Effector memory CD8-positive, alpha-beta T cell (primary cell): ENCODE measurements at regions not wholly inside any gene's neighbourhood (a gene's known extent, or its start where the extent isn't known, plus 50 kb on each side); places are given as distances from the start of the nearest gene placed in this dataset.
A peak's percentile ranks its signal among the peaks of the same experiment; 100 is the strongest.

Experiments used
- ATAC-seq: fragments of 150-1000 bp; cut with Tn5 transposase; replicated peaks from 2 replicates; pipeline ENCODE4 v1.10.0; 2021; ENCODE audit warnings: mild to moderate bottlenecking, moderate library complexity
- DNase-seq, 3 experiments: peaks; one replicate each; pipeline ENCODE4 v3.0.0; 2021
- H3K27ac Mint-ChIP-seq, 2 donors: one replicate each; pipeline ENCODE4 v1.8.0; 2022; ENCODE audit warnings: mild to moderate bottlenecking in 2 of 2, mixed read lengths in 2 of 2, moderate library complexity in 2 of 2
- H3K27me3 Mint-ChIP-seq, 2 donors: one replicate each; pipeline ENCODE4 v1.8.0; 2022; ENCODE audit warnings: mixed read lengths in 2 of 2
- H3K36me3 Mint-ChIP-seq: one replicate; pipeline ENCODE4 v1.8.0; 2022; ENCODE audit warnings: mild to moderate bottlenecking, moderate library complexity, mixed read lengths; ENCODE audit not compliant: insufficient read depth
- H3K4me1 Mint-ChIP-seq, 2 donors: one replicate each; pipeline ENCODE4 v1.8.0; 2022; ENCODE audit warnings: low read depth in 2 of 2, mixed read lengths in 2 of 2
- H3K4me3 Mint-ChIP-seq, 2 donors: one replicate each; pipeline ENCODE4 v1.8.0; 2022; ENCODE audit warnings: mild to moderate bottlenecking in 2 of 2, mixed read lengths in 2 of 2, moderate library complexity in 2 of 2
- H3K9me3 Mint-ChIP-seq, 2 donors: one replicate each; pipeline ENCODE4 v1.8.0; 2022; ENCODE audit warnings: mixed read lengths in 2 of 2

- H3K27me3 Mint-ChIP-seq: peaks cover 7 to 20% of the 10 kb centered on the region in 2 donors
- no peak for DNase-seq
- H3K4me1 Mint-ChIP-seq: peaks cover 0 to 2% of the 10 kb centered on the region in 2 donors
- H3K9me3 Mint-ChIP-seq: peaks cover 0 to 4% of the 10 kb centered on the region in 2 donors
- no peak overlapping the region for H3K27ac Mint-ChIP-seq
- H3K36me3 Mint-ChIP-seq: no peaks in the 10 kb centered on the region
- ATAC-seq: no peak
- no peak overlapping the region for H3K4me3 Mint-ChIP-seq
These were observed 54.6 kb upstream of the PARM1 start for GRCh38 chr4:74878323-74878722.

- Mint-ChIP-seq H3K27me3 (peaks cover 7 to 16% of the 10 kb centered on the region in 2 donors), H3K4me3 (no peak overlapping the region), H3K4me1 (peaks cover 0 to 2% of the 10 kb centered on the region in 2 donors), H3K9me3 (no peaks in the 10 kb centered on the region), H3K27ac (no peak overlapping the region), H3K36me3 (no peaks in the 10 kb centered on the region)
- DNase-seq (no peak), ATAC-seq (no peak)
These were observed 57.5 kb upstream of the PARM1 start for GRCh38 chr4:74875451-74875850.

GRCh38 chr4:74874753-74875367 is 58.1 kb upstream of the PARM1 start:
- Mint-ChIP-seq H3K27ac (no peak overlapping the region), H3K4me3 (no peak overlapping the region), H3K27me3 (peaks cover 7 to 16% of the 10 kb centered on the region in 2 donors), H3K9me3 (no peaks in the 10 kb centered on the region), H3K4me1 (peaks cover 0 to 2% of the 10 kb centered on the region in 2 donors), H3K36me3 (no peaks in the 10 kb centered on the region)
- DNase-seq (peak; percentile 1 to 3 (median 1)), ATAC-seq (peak; percentile 58)

GRCh38 chr4:74873545-74874301 is 59.2 kb upstream of the PARM1 start:
- DNase-seq (no peak), ATAC-seq (no peak)
- Mint-ChIP-seq H3K27ac (no peak overlapping the region), H3K27me3 (peaks cover 7 to 12% of the 10 kb centered on the region in 2 donors), H3K9me3 (no peaks in the 10 kb centered on the region), H3K4me1 (peaks cover 0 to 2% of the 10 kb centered on the region in 2 donors), H3K36me3 (no peaks in the 10 kb centered on the region), H3K4me3 (no peak overlapping the region)

- Mint-ChIP-seq H3K27ac (no peak overlapping the region), H3K9me3 (peaks cover 7 to 15% of the 10 kb centered on the region in 2 donors), H3K27me3 (peaks cover 11 to 12% of the 10 kb centered on the region in 2 donors), H3K4me3 (no peak overlapping the region), H3K4me1 (no peaks in the 10 kb centered on the region), H3K36me3 (no peaks in the 10 kb centered on the region)
- ATAC-seq (no peak), DNase-seq (no peak)
These were observed 64.7 kb upstream of the BTC start for GRCh38 chr4:74858921-74859562.

GRCh38 chr4:74855879-74856278 is 61.6 kb upstream of the BTC start:
- Mint-ChIP-seq H3K27me3 (no peaks in the 10 kb centered on the region), H3K4me1 (no peaks in the 10 kb centered on the region), H3K27ac (no peak overlapping the region), H3K36me3 (no peaks in the 10 kb centered on the region), H3K4me3 (no peak overlapping the region), H3K9me3 (peaks cover 0 to 1% of the 10 kb centered on the region in 2 donors)
- DNase-seq (no peak), ATAC-seq (no peak)

- Mint-ChIP-seq H3K4me3 (no peak overlapping the region), H3K27me3 (no peaks in the 10 kb centered on the region), H3K9me3 (peaks cover 5 to 7% of the 10 kb centered on the region in 2 donors), H3K4me1 (no peaks in the 10 kb centered on the region), H3K27ac (no peak overlapping the region), H3K36me3 (no peaks in the 10 kb centered on the region)
- DNase-seq (no peak), ATAC-seq (no peak)
These were observed 54.5 kb upstream of the BTC start for GRCh38 chr4:74848774-74849173.

- H3K36me3 Mint-ChIP-seq: no peaks in the 10 kb centered on the region
- H3K9me3 Mint-ChIP-seq: peaks cover 5 to 11% of the 10 kb centered on the region in 2 donors
- no peaks in the 10 kb centered on the region for H3K4me1 Mint-ChIP-seq
- H3K4me3 Mint-ChIP-seq: no peak overlapping the region
- H3K27ac Mint-ChIP-seq: no peak overlapping the region
- no peaks in the 10 kb centered on the region for H3K27me3 Mint-ChIP-seq
- ATAC-seq (no peak), DNase-seq (no peak)
These were observed 51.5 kb upstream of the BTC start for GRCh38 chr4:74845834-74846233.
